HUES64 (cell line): ENCODE measurements at regions not wholly inside any gene's neighbourhood (a gene's known extent, or its start where the extent isn't known, plus 50 kb on each side); places are given as distances from the start of the nearest gene placed in this dataset.

ENCODE experiments used
- H3K27ac ChIP-seq: 2 replicates; pipeline ENCODE4 v1.7.0; 2013; ENCODE audit warnings: low read depth, low read length, inconsistent platforms
- H3K27me3 ChIP-seq: 2 replicates; pipeline ENCODE4 v1.6.1; 2013; ENCODE audit warnings: mild to moderate bottlenecking, low read length; ENCODE audit not compliant: insufficient read depth
- H3K36me3 ChIP-seq: 2 replicates; pipeline ENCODE4 v1.6.1; 2013; ENCODE audit warnings: mild to moderate bottlenecking, low read length; ENCODE audit not compliant: insufficient read depth
- H3K4me1 ChIP-seq: 2 replicates; pipeline ENCODE4 v1.6.1; 2013; ENCODE audit warnings: mild to moderate bottlenecking, low read length, moderate library complexity; ENCODE audit not compliant: insufficient read depth
- H3K4me3 ChIP-seq: 2 replicates; pipeline ENCODE4 v1.5.1; 2013; ENCODE audit warnings: mild to moderate bottlenecking, low read length, moderate library complexity
- H3K9ac ChIP-seq: 2 replicates; pipeline ENCODE4 v1.6.1; 2013; ENCODE audit warnings: mild to moderate bottlenecking, low read depth, low read length
- H3K9me3 ChIP-seq: 2 replicates; pipeline ENCODE4 v1.6.1; 2013; ENCODE audit warnings: low read depth, low read length; ENCODE audit not compliant: insufficient read depth
- WGBS: fragments of 150-250, 120-280 bp; methylation state at CpG from one replicate; pipeline ENCODE4 v1.1.7; 2013; ENCODE audit warnings: missing lambda C conversion rate; 5-methylcytosine and 5-hydroxymethylcytosine counted together

DNA sequence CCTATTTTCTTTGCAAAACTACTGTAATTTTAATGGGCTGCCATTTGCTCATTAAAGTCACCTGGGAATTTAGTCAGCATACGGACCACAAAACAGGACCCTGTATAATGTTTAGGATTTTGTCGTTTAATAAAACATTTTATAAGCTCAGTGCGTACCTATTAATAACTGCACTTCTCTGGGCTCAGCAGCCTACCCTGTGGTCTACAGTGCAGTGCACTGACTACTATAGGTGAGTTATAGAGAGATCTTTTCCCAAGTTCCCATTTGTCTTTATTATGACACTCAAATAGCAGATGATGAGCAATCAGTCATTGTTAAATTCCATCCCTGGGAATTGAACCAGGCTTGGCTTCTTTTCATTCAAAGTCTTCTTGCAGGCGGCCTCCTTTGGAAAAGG, 433.4 kb upstream of the NFE2L3 start:
- Histone ChIP-seq H3K4me3 (no peak overlapping the region), H3K27ac (no peak overlapping the region), H3K4me1 (peaks cover 6% of the 10 kb centered on the region), H3K36me3 (no peaks in the 10 kb centered on the region), H3K27me3 (no peaks in the 10 kb centered on the region), H3K9me3 (no peaks in the 10 kb centered on the region), H3K9ac (no peak overlapping the region)
- WGBS, result 76% methylated on average over 4 of the region's 4 CpGs

DNA sequence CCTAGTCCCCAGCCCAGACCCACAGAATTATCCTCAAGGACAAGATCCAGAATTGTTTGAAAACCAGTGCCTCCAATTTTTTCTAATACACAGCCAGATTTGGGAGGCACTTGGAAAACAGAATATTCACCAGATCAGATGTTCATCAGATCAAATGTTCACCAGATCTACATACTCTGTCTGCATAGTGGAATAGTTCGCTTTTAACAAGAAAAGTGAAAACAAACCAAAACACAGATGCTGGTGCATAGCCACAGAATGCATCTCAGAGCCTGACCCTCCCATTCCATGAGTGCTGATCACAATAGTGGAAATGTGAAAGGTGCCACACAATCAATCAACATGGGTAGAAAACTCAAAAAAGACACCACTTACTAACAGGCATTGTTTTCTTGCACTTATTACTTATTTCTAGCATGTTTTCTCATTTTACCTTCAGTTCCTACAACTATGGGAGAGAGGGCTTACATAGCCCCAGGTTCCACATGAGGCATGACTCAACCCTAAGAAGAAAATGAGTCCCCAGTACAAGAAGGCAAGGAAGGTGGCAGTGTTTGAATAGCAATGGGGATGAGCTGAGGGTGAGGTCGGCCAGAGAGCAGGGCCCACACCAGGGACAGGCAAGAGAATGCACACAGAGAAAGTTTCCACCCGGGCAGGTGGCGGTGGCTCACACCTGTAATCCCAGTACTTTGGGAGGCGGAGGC, 432.7 kb upstream of the NFE2L3 start:
- Histone ChIP-seq H3K36me3 (no peaks in the 10 kb centered on the region), H3K4me1 (peaks cover 6% of the 10 kb centered on the region), H3K4me3 (no peak overlapping the region), H3K9ac (no peak overlapping the region), H3K27ac (no peak overlapping the region), H3K27me3 (no peaks in the 10 kb centered on the region), H3K9me3 (no peaks in the 10 kb centered on the region)
- 95% methylated on average over 5 of the region's 5 CpGs for WGBS

DNA sequence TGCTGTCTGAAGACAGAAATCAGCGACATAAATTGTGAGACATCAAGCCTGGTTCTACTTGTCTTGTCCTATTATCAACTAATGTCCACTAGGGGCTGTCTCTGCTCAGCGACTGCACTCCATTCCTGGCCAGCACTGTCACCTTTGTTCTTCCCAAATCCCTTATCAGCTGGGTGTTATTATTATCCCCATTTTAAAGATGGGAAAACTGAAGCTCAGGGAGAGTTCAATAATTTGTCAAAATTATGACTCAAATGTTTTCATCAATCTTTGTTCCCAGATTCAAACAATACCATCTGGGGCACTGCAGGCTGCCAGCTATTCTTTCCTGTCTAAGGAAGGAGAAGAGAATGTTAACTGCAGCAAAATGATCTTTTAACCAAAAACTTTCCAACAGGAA, 431.6 kb upstream of the NFE2L3 start:
- 48% methylated on average over 2 of the region's 2 CpGs for WGBS
- no peaks in the 10 kb centered on the region for H3K27me3 ChIP-seq
- H3K36me3 ChIP-seq, result no peaks in the 10 kb centered on the region

DNA sequence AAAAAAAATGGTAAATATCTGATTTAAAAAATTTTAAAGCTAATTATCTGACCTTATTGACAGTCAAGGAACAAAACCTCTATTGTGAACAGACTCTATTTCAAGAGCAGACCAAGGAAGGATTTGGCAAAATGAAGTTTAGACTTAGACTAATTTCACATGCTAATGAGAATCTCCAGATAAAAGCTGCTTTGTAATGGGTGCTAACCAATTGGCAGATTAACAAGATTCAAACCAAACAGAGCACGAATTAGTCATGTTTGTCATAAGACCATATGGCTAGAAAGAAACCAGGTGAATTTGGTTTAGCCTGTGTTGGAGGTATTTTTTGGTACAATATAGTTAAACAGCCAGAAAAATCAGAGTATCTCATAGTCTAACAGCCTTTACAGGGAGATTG, 429.1 kb upstream of the NFE2L3 start:
- H3K4me3 ChIP-seq, result no peak overlapping the region
- H3K9ac ChIP-seq, result no peak overlapping the region
- H3K9me3 ChIP-seq, result no peaks in the 10 kb centered on the region
- H3K36me3 ChIP-seq, result no peaks in the 10 kb centered on the region
- H3K27ac ChIP-seq, result no peak overlapping the region
- no peaks in the 10 kb centered on the region for H3K27me3 ChIP-seq
- WGBS, result 73% methylated on average over 1 of the region's 1 CpG
- H3K4me1 ChIP-seq, result peaks cover 33% of the 10 kb centered on the region

More for the DNA sequence above, 431.6 kb upstream of the NFE2L3 start:
- Histone ChIP-seq H3K27ac (no peak overlapping the region), H3K9ac (no peak overlapping the region), H3K4me1 (peaks cover 8% of the 10 kb centered on the region), H3K4me3 (no peak overlapping the region), H3K9me3 (no peaks in the 10 kb centered on the region)

DNA sequence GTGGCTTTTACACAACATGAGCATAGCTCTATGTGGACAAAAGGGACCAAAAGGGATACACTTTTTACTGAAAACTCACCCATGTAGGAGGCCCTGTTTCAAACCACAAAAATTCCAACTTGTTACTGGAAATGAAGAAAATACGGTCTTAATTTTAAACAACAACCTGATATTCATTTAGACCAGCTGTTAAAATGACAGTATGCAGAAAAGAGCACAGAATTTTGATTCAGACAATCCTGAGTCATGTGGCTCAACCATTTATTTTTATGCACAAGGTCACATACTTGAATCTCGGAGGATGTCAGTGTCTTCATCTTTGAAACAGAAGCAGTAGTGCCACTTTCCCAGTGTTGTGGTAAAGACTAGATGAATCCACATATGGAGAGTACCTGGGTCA, 426.5 kb upstream of the NFE2L3 start:
- Histone ChIP-seq H3K9me3 (no peaks in the 10 kb centered on the region), H3K4me3 (no peak overlapping the region), H3K27me3 (no peaks in the 10 kb centered on the region), H3K4me1 (peaks cover 35% of the 10 kb centered on the region), H3K36me3 (no peaks in the 10 kb centered on the region), H3K9ac (no peak overlapping the region), H3K27ac (no peak overlapping the region)
- 91% methylated on average over 2 of the region's 2 CpGs for WGBS

GRCh38 chr7:25726170-25726780, 425.7 kb upstream of the NFE2L3 start:
- Histone ChIP-seq H3K27me3 (no peaks in the 10 kb centered on the region), H3K4me3 (no peak overlapping the region), H3K9ac (no peak overlapping the region), H3K36me3 (no peaks in the 10 kb centered on the region), H3K9me3 (no peaks in the 10 kb centered on the region), H3K27ac (peak overlapping the region; percentile 9; the same call in 1 of the 2 replicates), H3K4me1 (peaks cover 43% of the 10 kb centered on the region)
- 54% methylated on average over 8 of the region's 8 CpGs for WGBS

DNA sequence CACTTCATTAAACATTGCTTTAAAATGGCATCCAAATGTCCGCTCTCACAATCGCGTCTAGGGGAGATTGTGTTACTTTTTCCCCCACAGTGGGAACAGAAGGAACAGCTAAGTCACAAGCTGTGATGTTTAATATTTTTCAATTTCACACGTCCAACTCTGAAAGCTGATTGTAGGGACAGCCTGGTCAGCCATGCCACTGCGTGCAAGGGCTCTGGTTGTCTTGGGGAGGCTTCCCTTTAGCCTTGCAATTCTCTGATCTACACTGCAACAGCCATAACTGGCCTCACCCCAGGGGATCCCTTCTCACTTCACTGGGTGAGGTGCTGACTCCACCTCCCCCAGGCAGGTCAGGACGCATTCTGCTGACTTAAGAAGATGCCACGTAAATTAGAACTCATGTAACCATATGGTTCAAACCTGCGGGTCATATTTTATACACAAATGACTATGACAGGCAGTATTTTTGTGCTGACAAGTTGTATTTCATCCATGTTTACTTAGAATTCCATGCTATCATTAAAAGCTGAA, 425.2 kb upstream of the NFE2L3 start:
- Histone ChIP-seq H3K27ac (peak overlapping the region; percentile 9; the same call in 1 of the 2 replicates), H3K9ac (no peak overlapping the region), H3K27me3 (no peaks in the 10 kb centered on the region), H3K4me1 (peaks cover 49% of the 10 kb centered on the region), H3K4me3 (no peak overlapping the region), H3K9me3 (no peaks in the 10 kb centered on the region), H3K36me3 (no peaks in the 10 kb centered on the region)
- 60% methylated on average over 8 of the region's 8 CpGs for WGBS

DNA sequence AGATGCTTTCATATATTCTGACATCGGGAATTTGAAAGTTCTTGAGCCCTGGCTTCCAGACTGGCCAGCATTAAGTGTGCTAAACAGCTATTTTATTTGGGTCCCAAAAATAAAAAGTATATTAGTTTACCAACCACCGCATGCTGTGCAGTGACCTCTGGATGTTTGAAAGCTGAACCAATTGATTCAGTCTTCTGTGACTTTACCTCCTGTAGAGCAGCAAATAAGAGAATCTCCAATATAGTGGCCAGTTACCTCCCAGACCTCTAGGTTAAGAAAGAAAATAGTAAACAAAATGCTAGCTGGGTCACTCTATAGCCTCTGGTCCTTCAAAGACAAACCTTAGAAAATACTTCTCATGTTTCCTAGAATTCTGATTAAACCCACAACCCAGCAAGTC, 424.6 kb upstream of the NFE2L3 start:
- 73% methylated on average over 2 of the region's 2 CpGs for WGBS
- Histone ChIP-seq H3K9ac (no peak overlapping the region), H3K36me3 (no peaks in the 10 kb centered on the region), H3K4me1 (peaks cover 55% of the 10 kb centered on the region), H3K27me3 (no peaks in the 10 kb centered on the region), H3K4me3 (no peak overlapping the region), H3K27ac (no peak overlapping the region), H3K9me3 (no peaks in the 10 kb centered on the region)

DNA sequence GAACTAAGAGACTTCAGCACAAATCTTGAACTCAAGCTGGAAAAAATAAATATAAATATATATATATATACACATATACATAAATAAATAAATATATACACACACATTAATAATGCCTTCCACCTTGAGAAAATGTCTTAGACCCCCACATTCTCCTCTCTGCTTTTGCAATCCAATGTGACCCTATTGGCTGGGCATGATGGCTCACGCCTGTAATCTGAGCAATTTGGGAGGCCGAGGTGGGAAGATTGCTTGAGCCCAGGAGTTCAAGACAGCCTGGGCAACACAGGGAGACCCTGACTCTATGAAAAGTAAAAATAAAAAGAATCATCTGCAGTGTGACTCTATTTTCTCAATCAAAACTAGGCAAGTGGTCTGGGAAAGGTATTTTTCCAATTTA, 424.1 kb upstream of the NFE2L3 start:
- Histone ChIP-seq H3K9me3 (no peaks in the 10 kb centered on the region), H3K36me3 (no peaks in the 10 kb centered on the region), H3K27ac (no peak overlapping the region), H3K9ac (no peak overlapping the region), H3K4me1 (peaks cover 56% of the 10 kb centered on the region), H3K27me3 (no peaks in the 10 kb centered on the region), H3K4me3 (no peak overlapping the region)
- WGBS, result 75% methylated on average over 2 of the region's 2 CpGs

DNA sequence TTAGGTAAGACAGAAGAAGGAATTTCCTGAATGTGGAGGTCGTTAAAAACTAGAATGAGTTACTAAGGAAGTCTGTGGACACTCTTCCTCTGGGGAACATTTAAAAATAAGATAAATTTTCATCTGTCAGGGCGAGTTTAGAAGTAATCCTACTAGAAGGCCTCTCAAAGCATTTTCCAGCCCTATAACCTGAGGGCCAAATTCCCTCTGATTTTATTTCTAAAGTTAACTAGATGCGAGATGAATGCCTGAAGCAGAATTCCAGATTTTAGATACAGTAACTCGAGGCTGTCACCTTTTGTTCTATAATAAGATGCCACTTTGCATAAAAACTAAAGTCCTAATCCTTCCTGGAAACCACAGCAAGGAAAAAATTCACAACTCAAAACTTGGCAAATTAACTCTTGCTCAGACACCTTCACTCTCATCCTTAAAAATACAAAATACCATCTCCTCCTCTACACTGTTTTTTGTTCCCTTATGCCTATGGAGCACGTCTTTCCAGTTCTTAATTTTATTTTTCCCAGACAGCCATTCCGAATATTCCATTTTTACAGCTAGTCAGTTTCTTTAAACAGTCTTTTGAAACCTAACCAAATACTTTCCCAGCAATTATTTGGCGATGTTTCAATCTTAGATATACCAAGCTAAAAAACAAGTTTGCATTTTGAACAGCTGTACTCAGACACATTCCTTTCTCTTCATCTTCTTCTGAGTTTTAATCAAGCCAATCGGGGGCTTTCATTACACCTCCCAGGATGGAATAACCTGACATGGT, 420.7 kb upstream of the NFE2L3 start:
- Histone ChIP-seq H3K9me3 (no peaks in the 10 kb centered on the region), H3K4me1 (peaks cover 50% of the 10 kb centered on the region), H3K27ac (no peak overlapping the region), H3K9ac (no peak overlapping the region), H3K4me3 (no peak overlapping the region), H3K36me3 (no peaks in the 10 kb centered on the region), H3K27me3 (no peaks in the 10 kb centered on the region)
- 77% methylated on average over 8 of the region's 8 CpGs for WGBS

GRCh38 chr7:25731846-25732245, 420.2 kb upstream of the NFE2L3 start:
- no peaks in the 10 kb centered on the region for H3K9me3 ChIP-seq
- no peak overlapping the region for H3K27ac ChIP-seq
- no peak overlapping the region for H3K4me3 ChIP-seq
- no peaks in the 10 kb centered on the region for H3K27me3 ChIP-seq
- H3K9ac ChIP-seq, result no peak overlapping the region
- no peaks in the 10 kb centered on the region for H3K36me3 ChIP-seq
- WGBS, result 89% methylated on average over 3 of the region's 3 CpGs
- H3K4me1 ChIP-seq, result peaks cover 44% of the 10 kb centered on the region
